Activated CD4-positive, alpha-beta T cell treated with anti-CD3 and anti-CD28 coated beads, Interleukin-2, amount 10 ng/mL, durations not matched to agents 24 days and 14 days (primary cell): ENCODE measurements at regions not wholly inside any gene's neighbourhood (a gene's known extent, or its start where the extent isn't known, plus 50 kb on each side); places are given as distances from the start of the nearest gene placed in this dataset.
"Not testable (repeated sequence)": the region's sequence is repeated elsewhere in the genome, so short reads cannot be mapped to it uniquely, and the experiment has no call there.

Experiments
- DNase-seq: peaks from one replicate; pipeline ENCODE4 v3.0.0; 2022
- H3K27ac Mint-ChIP-seq: one replicate; pipeline ENCODE4 v1.8.0; 2022; ENCODE audit warnings: mild to moderate bottlenecking, mixed read lengths
- H3K27me3 Mint-ChIP-seq: one replicate; pipeline ENCODE4 v1.8.0; 2022; ENCODE audit warnings: mixed read lengths
- H3K36me3 Mint-ChIP-seq: one replicate; pipeline ENCODE4 v1.8.0; 2022; ENCODE audit warnings: low read depth, mild to moderate bottlenecking, mixed read lengths
- H3K4me1 Mint-ChIP-seq: one replicate; pipeline ENCODE4 v1.8.0; 2021; ENCODE audit warnings: mixed read lengths
- H3K4me3 Mint-ChIP-seq: one replicate; pipeline ENCODE4 v1.8.0; 2022; ENCODE audit warnings: mild to moderate bottlenecking, moderate library complexity, mixed read lengths
- H3K9me3 Mint-ChIP-seq: one replicate; pipeline ENCODE4 v1.8.0; 2021; ENCODE audit warnings: mixed read lengths
- intact Hi-C: fragments of 100-400 bp; cut with micrococcal nuclease; formaldehyde crosslinking; loops from one replicate; pipeline ENCODE4 v1.15.1; 2023

- H3K4me3 Mint-ChIP-seq, H3K27ac Mint-ChIP-seq, H3K36me3 Mint-ChIP-seq, H3K4me1 Mint-ChIP-seq, H3K27me3 Mint-ChIP-seq, DNase-seq, intact Hi-C loops: not testable (repeated sequence)
- peaks cover 16% of the 10 kb centered on the region for H3K9me3 Mint-ChIP-seq
Observed at GRCh38 chr7:106713452-106713851, 52.5 kb upstream of the CCDC71L start.

- intact Hi-C loops, result loop anchor here (5.0 kb wide), 3 partner anchors 233 to 452 kb away; partner anchors contain the start of gene HBP1
- H3K4me1 Mint-ChIP-seq, result peaks cover 16% of the 10 kb centered on the region
- peak overlapping the region; percentile 45 for H3K27ac Mint-ChIP-seq
- peaks cover 17% of the 10 kb centered on the region for H3K9me3 Mint-ChIP-seq
- not testable (repeated sequence) for H3K27me3 Mint-ChIP-seq, DNase-seq, H3K36me3 Mint-ChIP-seq, H3K4me3 Mint-ChIP-seq
Observed at GRCh38 chr7:106714590-106715442, 53.9 kb upstream of the CCDC71L start.

- peaks cover 20% of the 10 kb centered on the region for H3K4me1 Mint-ChIP-seq
- no peaks in the 10 kb centered on the region for H3K27me3 Mint-ChIP-seq
- intact Hi-C loops, result loop anchor here (5.0 kb wide), 3 partner anchors 233 to 452 kb away; partner anchors contain the start of gene HBP1
- peaks cover 14% of the 10 kb centered on the region for H3K9me3 Mint-ChIP-seq
- H3K36me3 Mint-ChIP-seq, result peaks cover 8% of the 10 kb centered on the region
- no peak overlapping the region for H3K4me3 Mint-ChIP-seq
- no peak for DNase-seq
- no peak overlapping the region for H3K27ac Mint-ChIP-seq
Observed at GRCh38 chr7:106715730-106716129, 54.8 kb upstream of the CCDC71L start.

- H3K9me3 Mint-ChIP-seq, result peaks cover 16% of the 10 kb centered on the region
Observed at GRCh38 chr7:106717254-106717954, 56.4 kb upstream of the CCDC71L start.

GRCh38 chr7:106717955-106718871, 57.3 kb upstream of the CCDC71L start:
- intact Hi-C loops, result loop anchor here (1.0 to 5.0 kb wide), 8 partner anchors 18 to 449 kb away; partner anchors contain the start of genes CCDC71L, HBP1 and NAMPT
- H3K27me3 Mint-ChIP-seq, result no peaks in the 10 kb centered on the region
- peaks cover 8% of the 10 kb centered on the region for H3K36me3 Mint-ChIP-seq
- H3K4me1 Mint-ChIP-seq, result peaks cover 22% of the 10 kb centered on the region
- H3K4me3 Mint-ChIP-seq, result no peak overlapping the region
- H3K9me3 Mint-ChIP-seq, result peaks cover 18% of the 10 kb centered on the region
- H3K27ac Mint-ChIP-seq, result no peak overlapping the region
- DNase-seq, result peak; percentile 85

More at GRCh38 chr7:106717254-106717954, 56.4 kb upstream of the CCDC71L start:
- no peak overlapping the region for H3K27ac Mint-ChIP-seq
- no peak for DNase-seq
- intact Hi-C loops, result loop anchor here (5.0 kb wide), 3 partner anchors 235 to 450 kb away; partner anchors contain the start of gene HBP1
- H3K36me3 Mint-ChIP-seq, result peaks cover 8% of the 10 kb centered on the region
- H3K4me3 Mint-ChIP-seq, result no peak overlapping the region
- H3K4me1 Mint-ChIP-seq, result peaks cover 20% of the 10 kb centered on the region
- no peaks in the 10 kb centered on the region for H3K27me3 Mint-ChIP-seq

GRCh38 chr7:106720641-106721040, 59.7 kb upstream of the CCDC71L start:
- Mint-ChIP-seq H3K9me3 (peaks cover 34% of the 10 kb centered on the region), H3K4me3 (no peak overlapping the region), H3K36me3 (no peaks in the 10 kb centered on the region), H3K4me1 (peaks cover 19% of the 10 kb centered on the region), H3K27me3 (peaks cover 2% of the 10 kb centered on the region), H3K27ac (no peak overlapping the region)
- intact Hi-C loops, result no loop called here
- no peak for DNase-seq

GRCh38 chr7:106721816-106722785, 61.1 kb upstream of the CCDC71L start:
- peaks cover 2% of the 10 kb centered on the region for H3K36me3 Mint-ChIP-seq
- intact Hi-C loops, result no loop called here
- no peak for DNase-seq
- peaks cover 38% of the 10 kb centered on the region for H3K9me3 Mint-ChIP-seq
- H3K27me3 Mint-ChIP-seq, result peaks cover 2% of the 10 kb centered on the region
- no peak overlapping the region for H3K27ac Mint-ChIP-seq
- H3K4me1 Mint-ChIP-seq, result peaks cover 19% of the 10 kb centered on the region
- no peak overlapping the region for H3K4me3 Mint-ChIP-seq

- Mint-ChIP-seq H3K4me3 (no peak overlapping the region), H3K9me3 (peaks cover 38% of the 10 kb centered on the region), H3K4me1 (peaks cover 19% of the 10 kb centered on the region), H3K36me3 (peaks cover 2% of the 10 kb centered on the region), H3K27ac (peak overlapping the region; percentile 57), H3K27me3 (peaks cover 2% of the 10 kb centered on the region)
- intact Hi-C loops, result no loop called here
- DNase-seq, result no peak
Observed at GRCh38 chr7:106723398-106723797, 62.4 kb upstream of the CCDC71L start.

GRCh38 chr7:106729720-106730385, 68.9 kb upstream of the CCDC71L start:
- no peak for DNase-seq
- Mint-ChIP-seq H3K27me3 (no peaks in the 10 kb centered on the region), H3K27ac (no peak overlapping the region), H3K36me3 (peaks cover 2% of the 10 kb centered on the region), H3K4me1 (peaks cover 27% of the 10 kb centered on the region), H3K9me3 (peaks cover 5% of the 10 kb centered on the region), H3K4me3 (no peak overlapping the region)
- intact Hi-C loops, result no loop called here

GRCh38 chr7:106731187-106731586, 70.2 kb upstream of the CCDC71L start:
- no peaks in the 10 kb centered on the region for H3K9me3 Mint-ChIP-seq
- peak overlapping the region; percentile 29 for H3K27ac Mint-ChIP-seq
- H3K36me3 Mint-ChIP-seq, result no peaks in the 10 kb centered on the region
- DNase-seq, result no peak
- no peaks in the 10 kb centered on the region for H3K27me3 Mint-ChIP-seq
- H3K4me1 Mint-ChIP-seq, result peaks cover 36% of the 10 kb centered on the region
- no peak overlapping the region for H3K4me3 Mint-ChIP-seq
- intact Hi-C loops, result no loop called here

GRCh38 chr7:106731646-106732444, 70.9 kb upstream of the CCDC71L start:
- no peaks in the 10 kb centered on the region for H3K9me3 Mint-ChIP-seq
- peak overlapping the region; percentile 58 for H3K27ac Mint-ChIP-seq
- peaks cover 43% of the 10 kb centered on the region for H3K4me1 Mint-ChIP-seq
- DNase-seq, result no peak
- peak overlapping the region; percentile 4 for H3K4me3 Mint-ChIP-seq
- intact Hi-C loops, result no loop called here
- H3K27me3 Mint-ChIP-seq, result no peaks in the 10 kb centered on the region
- H3K36me3 Mint-ChIP-seq, result no peaks in the 10 kb centered on the region
